CD4-positive, alpha-beta T cell treated with Interleukin-15 for 1 hour (primary cell): ENCODE measurements at regions not wholly inside any gene's neighbourhood (a gene's known extent, or its start where the extent isn't known, plus 50 kb on each side); places are given as distances from the start of the nearest gene placed in this dataset.

Source experiments
- DNase-seq: peaks from one replicate; pipeline ENCODE4 v3.0.0-alpha.2; 2020

DNA sequence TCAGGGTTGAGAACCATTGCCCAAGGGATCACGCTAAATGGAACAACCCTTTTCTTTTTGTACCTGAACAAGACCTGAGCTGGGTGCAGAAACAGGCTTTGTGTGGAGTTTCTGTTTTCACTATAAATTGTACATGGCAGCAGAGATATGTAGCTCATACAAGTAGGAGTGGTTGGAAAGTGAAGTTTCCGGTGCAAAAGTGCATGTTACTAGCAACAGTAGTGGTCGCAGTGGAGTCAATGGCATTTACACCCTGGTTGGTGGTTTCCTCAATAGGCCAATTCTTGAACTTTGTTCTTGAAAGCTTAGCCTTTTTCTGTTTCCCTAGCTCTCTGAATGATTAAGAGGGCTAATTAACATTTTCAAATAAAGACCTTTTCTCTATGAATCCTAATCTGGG is 170.7 kb downstream of the NEBL start:
- DNase-seq = no peak

DNA sequence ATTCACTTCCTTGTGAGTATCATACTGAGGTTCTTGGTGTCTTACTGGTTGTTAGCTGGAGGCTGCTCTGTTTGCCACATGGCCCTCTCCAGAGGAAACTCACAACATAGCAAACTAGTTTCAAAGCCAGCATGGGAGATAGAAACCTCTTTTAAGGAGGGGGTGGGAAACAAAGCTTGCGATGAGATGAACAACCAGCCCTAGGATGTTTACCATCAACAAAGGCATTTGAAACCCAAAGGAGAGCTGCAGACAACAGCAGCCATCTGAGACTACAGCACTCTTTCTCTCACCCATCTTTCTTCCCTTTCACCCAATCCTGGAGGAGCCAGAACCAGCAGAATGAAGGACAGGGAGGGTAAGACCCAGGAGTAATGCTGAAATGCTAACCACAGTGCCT is 182.1 kb downstream of the NEBL start:
- no peak for DNase-seq

DNA sequence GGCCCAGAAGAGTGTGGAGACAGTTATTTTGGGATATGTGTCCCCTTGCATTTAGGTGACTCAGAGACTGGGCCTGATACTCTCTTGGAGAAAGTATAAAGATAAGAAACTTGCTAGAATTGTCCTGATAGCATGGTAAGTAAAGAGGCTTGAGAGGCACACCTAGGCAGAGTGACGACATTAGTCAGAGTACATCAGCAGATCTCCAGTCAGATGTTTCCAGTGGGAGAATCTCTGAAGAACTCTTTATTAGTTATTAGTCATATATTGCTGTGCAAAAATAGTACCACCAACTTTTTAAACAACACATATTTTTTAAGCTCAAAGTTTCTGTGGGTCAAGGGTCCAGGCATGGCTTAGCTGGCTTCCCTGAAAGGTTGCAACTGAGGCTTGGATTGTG is 182.6 kb downstream of the NEBL start:
- no peak for DNase-seq

DNA sequence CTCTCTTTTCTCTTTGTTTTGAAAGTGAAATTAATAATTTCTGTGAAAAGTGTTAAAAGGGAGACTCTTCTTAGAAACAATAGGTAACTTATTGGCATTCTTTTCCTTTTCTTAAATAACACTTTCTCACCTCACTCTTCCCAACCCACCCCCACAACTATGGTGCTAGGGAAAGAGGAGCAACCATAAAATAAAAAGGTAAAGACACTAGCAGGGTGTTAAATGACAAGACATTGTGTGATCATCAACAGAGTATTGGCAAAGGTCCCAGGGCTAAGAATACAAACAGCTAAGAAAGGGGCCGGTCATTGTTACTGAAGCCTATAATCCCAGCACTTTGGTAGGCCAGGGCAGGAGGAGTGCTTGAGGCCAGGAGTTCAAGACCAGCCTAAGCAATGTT is 183.7 kb downstream of the NEBL start:
- no peak for DNase-seq

DNA sequence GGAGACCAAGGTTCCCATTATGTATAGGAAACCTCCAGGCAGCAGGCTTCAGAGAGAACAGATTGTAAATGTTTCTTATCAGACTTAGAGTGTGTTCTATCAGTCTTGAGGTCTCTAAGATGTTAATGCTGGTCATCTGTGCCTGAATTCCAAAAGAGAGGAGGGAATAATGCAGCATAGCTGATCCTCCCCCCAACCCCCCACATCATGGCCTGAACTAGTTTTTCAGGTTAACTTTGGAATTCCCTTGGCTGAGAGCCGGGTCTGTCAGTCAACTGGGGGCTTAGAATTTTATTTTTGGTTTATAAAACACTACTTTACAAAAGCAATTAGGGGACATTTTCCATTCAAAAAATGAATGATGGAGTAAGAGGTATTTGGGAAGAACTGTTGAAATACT is 184.3 kb downstream of the NEBL start:
- DNase-seq = no peak

DNA sequence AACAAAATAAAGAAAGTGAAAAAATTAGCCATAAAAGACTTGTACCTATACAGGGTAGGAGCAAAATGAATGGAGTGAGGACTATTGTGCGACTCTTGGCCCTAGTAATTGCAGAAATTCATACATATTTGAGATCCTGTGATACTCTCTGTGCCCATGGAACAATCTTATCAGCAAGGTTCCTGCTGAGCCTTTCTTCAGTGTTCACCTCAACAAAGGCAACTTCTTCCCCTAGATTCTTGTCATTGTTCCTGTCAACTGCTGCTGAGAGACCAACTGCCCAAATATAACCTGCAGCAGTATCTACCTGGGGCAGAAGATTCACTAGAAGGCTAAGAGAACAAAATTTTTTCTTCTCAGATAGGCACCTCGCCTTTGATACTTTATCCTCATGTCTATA is 187.4 kb downstream of the NEBL start:
- DNase-seq = no peak

DNA sequence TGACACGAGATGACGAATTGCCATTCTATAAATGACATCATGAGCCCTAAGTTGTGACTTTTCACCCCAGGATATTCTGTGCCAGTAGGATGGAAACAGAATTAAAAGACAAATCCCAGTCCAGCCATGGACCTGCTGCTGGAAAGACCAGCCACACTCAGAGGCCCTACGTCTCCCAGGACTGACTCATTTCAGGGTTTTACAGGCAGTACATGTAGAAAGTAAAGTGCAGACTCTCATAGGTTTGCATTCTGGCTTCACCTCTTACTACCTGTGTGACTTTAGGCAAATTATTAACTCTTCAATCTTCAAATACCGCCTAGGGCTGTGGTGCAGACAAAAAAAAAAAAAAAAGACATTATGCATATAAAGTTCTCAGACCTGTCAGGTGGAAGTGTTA is 188.8 kb downstream of the NEBL start:
- DNase-seq = no peak

DNA sequence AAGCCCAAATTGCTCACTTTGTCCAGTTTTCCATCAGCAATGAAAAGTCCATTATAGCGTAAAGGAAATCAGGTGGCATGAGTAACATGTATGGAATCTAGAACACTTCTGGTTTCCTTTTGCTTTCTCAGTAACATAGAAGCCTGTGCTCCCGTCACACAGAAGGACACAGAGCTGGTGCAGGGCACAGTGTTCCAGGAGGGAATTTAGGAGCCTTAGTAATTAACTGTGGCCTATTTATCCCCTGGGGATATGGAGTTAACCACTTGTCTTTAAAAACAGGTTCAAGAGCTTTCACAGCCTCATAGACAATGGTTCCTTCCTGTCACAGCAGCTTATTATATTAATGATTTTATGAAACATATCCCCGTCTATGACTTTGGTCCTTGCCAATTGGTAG is 189.9 kb downstream of the NEBL start:
- DNase-seq = no peak

DNA sequence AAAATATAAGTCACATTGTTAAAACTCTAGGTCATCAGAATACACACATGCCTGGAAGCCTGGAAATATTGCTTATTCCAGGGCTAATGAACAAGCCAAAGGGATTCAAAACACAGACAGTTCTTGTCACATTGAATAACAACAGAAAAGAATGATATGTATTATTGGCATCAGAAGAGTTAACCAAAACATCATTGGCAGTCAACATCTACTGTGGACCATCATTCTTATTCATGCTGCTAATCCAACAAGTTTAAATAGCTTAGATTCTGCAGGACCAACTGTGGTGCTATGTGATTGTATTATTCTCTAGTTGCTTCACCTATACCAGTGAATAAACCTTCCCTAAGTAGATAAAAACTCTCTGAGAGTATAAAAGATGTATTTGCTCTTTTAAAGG is 198.3 kb downstream of the NEBL start:
- no peak for DNase-seq

DNA sequence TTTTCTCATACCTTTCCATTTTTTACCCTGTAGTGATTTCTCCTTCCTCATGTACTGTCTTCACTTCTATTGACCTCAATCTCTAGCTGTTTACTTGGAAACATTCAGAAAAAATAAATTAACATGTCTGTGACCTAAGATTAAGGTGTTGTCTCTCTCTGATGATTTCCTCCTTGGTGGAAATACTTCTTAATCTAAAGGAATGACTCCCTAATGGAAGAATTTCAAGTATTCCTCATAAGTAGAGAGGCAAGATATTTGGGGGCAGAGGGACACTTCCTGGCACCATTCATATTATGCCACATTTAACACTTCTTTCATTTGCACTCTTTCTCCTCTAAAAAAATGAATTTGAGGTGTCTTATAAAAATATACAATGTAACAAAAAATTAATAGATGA is 202.8 kb downstream of the NEBL start:
- DNase-seq = no peak

DNA sequence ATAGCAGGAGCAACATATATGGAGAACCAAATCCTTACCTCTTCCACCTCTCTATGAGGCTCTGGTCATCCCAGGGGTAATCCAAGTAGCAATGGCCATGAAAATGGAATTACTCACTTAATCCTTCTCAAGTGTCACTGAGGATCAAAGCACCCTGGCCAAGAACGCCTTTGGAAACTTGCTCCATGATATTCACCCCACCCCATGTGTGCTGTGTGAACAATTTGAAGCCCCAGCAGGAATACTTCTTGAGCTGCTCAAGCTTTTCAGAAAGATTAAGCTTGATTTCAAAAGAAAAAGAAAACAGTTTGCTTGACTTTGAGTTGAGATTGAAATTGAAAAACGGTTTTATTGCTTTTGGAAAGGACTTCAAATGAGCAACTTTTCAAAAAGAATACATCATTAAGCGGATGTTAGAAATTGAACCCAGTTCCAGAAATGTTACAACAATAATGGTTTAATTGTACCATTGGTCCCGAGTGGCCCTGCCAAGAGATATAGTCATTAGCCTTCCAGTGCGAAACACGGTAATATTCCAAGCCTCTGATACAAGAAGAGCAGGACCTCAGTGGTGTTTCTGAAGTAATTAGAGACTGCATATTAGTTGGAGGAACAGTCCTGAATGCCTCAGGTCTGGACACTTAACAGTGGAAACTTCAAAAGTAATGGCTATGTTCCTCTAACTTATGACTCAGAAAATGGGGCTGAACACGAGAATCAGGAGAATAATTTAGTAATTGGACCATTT is 208.1 kb downstream of the NEBL start:
- DNase-seq = no peak

DNA sequence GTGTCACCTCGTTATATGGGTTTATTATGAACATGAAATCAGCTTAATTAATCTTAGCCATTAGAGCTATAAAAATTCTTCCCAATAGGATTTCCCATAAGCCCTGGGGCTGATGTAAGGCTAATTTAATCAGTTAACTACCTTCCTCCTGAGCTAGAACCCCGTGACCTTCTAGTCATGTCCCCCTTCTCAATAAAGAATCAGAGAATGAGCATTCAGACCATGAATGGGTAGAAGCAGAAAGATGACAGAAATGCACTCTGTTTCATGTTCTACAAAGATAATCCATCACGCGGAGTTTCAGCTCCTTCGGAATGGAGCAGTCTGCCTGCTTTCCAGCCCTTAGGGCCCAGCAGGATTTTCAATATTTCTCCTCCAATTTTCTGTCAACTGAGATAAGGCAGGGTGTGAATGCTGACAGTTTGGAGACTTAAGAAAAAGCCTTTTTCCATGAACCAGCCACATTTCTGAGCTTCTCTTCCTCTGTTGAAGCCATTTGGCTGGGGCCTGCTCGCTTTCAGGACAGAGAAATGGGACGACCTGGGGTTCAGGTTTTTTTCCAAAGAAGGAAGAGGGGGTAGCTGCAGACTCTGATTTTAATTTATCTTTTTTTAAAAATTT is 211.0 kb downstream of the NEBL start:
- no peak for DNase-seq

DNA sequence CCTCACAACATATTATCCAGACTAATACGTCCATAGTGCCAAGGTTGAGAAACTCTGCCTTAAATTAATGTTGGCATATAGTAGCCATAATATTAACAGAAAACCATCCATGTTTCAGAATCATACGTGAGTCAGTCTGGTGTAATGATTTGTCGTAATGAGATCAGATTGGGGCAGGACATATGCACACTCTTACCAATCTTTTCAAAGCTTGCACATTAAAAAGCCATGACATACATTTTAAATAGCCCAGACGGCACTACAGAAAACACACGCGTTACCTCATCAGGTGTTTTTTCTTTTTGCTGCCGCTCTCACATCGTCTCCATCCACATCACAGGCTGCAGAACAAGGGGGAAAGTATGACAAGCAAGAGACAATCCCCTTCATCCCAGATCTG is 211.6 kb downstream of the NEBL start:
- no peak for DNase-seq

DNA sequence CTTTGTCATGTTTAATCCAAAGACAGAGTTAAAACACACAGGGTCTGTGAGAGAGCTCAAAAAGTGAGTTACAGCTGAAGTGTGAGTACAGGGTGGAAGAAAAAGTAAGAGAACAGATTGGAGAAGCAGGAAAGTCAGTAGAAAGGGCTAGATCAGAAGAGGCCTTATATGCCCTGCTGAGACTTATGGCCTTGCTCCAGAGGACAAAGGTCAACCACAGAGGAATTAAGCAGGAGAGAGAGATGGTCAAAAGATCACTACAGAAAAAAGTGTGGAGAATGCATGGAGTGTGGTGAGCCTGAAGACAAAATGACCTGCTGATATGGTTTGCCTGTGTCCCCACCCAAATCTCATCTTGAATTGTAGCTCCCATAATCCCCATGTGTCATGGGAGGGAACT is 213.8 kb downstream of the NEBL start:
- DNase-seq = no peak

DNA sequence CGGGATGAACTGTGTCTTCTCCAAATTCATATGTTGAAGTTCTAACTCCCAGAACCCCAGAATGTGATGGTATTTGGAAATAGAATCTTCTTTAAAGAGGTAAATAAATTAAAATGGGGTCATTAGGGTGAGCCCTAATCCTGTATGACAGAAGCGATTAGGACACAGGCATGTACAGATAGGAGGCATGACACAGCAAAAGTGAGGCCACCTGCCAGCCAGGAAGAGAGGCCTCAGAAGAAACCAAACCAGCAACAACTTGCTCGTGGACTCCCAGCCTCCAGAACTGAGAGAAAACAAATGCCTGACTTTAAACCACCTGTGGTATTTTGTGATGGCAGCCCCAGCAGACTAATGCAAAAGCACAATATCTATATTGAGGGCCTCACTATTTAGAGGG is 214.3 kb downstream of the NEBL start:
- DNase-seq = no peak

DNA sequence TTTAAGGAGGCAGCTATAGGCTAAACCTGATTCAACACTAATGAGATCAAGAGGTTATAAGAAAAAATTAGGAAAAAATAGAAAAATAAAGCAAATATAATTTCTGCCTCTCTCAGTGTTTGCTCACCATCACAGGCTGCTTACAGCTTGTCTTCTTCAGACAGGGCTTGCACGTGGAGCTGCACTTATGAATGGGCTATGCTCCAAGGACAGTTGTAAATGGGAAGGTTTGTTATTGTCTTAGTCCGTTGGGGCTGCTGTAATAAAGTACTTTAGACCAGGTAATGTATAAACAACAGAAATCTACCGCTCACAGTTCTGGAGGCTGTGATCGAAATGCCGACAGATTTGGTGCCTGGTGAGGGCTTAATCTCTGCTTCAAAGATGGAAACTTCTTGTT is 219.8 kb downstream of the NEBL start:
- DNase-seq = no peak

DNA sequence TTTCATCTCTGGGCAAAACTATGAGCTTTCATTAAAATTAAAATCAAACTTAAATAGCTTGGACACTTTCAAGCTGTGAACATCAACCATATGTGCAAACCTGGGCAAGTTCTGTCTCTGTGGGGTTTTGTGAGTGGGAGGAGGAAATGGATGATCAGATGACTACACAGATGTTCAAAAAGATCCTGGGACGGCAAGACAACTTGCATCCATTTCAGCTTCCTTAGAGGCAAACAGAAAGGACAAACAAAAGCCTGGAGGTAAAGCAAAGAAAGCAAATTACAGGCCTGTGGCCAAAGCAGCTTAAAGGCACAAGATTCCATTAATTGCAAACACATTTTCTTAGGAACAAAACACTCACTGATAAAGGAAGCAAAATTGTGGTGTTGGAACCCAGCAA is 222.2 kb downstream of the NEBL start:
- no peak for DNase-seq

DNA sequence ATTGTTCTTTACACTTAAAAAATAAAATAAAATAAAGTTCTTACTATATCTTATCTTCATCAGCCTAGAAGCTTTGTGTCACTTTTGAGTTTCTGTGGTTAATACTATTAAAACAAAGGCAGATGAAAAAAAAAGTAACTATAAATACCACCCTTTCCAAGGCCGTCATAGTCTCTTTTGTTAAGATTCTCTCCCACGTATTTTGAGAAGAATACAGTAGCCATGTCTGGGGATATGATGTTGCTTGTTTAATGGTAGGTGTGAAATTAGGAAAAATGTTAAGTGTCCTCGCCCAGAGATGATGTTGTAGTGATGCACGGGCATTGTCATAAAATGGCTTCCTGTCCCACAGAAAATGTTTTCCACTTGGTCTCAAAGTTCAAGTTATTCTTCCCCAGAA is 223.9 kb downstream of the NEBL start:
- no peak for DNase-seq

DNA sequence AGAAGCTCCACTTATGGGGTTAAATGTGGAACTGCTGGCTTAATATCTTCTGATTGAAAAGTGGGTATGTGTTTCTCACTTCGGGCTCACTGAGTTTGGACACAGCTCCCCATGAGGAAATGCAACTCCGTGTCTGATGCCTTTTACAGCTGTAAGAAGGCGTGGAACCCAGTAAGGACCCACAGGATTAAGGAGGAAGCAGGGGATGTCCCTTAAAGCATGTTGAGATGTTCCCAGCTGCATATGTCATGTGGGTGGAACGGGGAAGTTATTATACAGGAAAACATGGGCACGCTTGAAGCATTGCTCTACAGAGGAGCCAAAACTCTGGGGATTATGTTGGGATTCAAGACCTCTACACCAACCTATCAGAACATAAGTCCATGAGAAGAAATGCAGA is 224.4 kb downstream of the NEBL start:
- no peak for DNase-seq

DNA sequence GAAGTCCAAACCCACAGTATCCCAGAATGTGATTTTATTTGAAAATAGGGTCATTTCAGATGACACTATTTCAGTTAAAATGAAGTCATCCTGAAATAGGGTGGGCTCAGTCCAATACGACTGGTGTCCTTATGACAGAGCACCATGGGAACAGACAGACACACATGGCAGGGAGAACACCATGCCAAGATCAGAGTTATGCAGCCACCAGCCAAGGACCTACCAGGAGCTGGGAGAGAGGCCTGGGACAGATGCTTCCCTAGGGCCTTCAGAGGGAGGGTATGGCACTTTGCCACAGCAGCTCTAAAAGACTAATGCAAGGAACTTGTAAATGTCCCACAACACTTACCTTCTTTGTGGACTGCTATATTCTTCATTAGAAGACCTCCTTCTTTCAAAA is 226.5 kb downstream of the NEBL start:
- DNase-seq = no peak

DNA sequence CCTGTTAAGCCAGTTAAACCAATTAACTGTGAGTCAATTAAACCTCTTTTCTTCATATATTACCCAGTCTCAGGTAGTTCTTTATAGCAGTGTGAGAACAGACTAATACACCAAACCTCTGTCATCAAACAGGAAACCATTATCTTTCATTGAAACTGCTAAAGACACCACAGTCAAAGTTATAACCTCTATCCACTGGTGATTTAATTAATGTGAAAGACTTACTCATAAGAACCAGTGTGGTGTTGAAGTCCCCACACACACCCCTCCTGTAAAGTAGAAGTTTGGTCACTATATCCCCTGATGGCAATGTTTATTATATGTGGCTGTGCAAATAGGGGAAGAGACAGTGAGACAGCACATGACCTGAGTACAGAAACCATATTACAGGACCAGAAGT is 228.1 kb downstream of the NEBL start:
- DNase-seq = no peak

DNA sequence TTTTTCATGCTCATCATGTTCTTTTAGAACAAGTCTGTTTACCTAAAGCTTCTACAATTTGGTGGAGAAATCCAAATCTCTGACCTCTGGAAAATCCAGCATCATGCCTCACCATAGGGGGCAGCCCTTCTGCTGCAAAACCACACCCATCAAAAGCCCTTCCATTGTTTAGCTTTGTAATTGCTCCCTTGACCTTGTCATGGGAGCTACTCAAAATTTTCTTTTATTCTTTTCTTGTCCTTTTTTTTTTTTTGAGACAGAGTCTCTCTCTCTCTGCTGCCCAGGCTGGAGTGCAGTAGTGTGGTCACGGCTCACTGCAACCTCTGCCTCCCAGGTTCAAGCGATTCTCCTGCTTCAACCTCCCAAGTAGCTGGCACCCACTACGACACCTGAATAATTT is 234.4 kb downstream of the NEBL start:
- DNase-seq = no peak

DNA sequence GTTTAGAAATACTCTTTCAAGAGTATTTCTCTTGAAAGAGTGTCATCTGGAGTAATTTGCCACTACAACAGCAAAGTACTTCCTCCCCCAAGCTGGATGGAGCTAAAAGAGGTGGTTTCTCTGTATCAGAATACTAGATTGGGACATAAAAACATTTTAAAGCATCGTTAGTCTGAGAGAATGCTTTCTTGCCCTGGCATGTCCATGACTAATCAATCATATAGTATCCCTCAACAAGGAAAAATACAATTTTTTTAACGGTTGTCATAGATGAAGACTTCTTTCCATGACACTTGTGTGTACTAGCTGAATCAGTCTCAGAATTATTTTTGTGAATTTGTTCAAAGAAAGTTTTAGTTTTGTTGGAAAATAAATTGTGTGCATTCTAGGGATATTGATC is 237.9 kb downstream of the NEBL start:
- DNase-seq = no peak

DNA sequence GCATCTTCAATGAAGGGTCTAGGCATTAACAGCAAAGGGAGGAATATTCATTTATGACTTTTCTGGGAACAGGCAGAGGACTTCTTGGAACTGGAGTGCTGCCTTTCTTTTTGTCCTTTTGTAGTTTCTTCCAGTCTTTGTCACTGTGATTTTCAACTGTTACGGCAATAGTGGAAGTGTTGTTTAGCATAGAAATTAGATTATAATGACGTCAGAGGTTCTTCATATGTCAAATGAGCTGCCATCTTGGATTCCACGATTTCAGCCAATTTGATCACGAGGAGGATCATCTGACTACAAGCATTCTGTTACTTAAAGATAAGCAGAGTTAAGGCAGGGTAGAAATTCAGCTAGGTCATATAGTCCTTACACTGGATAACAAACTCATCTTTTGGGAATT is 239.0 kb downstream of the NEBL start:
- no peak for DNase-seq

DNA sequence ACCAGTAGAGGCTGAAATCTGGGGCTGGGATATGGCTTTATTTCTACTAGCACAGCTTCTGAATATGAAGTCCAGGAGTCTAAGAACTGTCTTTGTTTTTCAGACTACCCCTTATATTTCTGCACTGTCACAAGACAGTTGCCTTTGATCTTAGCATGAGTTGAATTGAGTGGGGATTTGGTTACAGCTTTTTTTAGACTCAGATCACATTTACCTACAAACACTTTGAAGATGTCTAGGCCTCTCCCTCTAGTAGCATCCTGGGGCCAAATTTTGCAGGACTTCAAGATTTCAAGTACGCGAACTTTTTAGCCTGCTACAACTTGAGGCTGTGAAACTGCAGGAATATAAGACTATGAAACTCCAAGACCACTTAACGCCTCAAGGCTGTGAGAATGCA is 240.2 kb downstream of the NEBL start:
- DNase-seq = no peak
